Cerebellar cortex (tissue), 1 donor: ENCODE measurements at regions not wholly inside any gene's neighbourhood (a gene's known extent, or its start where the extent isn't known, plus 50 kb on each side); places are given as distances from the start of the nearest gene placed in this dataset.

ENCODE experiments used
- DNase-seq: peaks from one replicate; pipeline ENCODE4 v3.0.0-alpha.2; 2015; ENCODE audit warnings: low spot score

GRCh38 chr4:1476140-1476513 is 69.9 kb upstream of the NKX1-1 start:
- DNase-seq = no peak

GRCh38 chr4:1475277-1476139 is 69.3 kb upstream of the NKX1-1 start:
- no peak for DNase-seq

GRCh38 chr4:1474126-1475090 is 68.2 kb upstream of the NKX1-1 start:
- DNase-seq = no peak

GRCh38 chr4:1473718-1474117 is 67.5 kb upstream of the NKX1-1 start:
- DNase-seq = no peak

DNA sequence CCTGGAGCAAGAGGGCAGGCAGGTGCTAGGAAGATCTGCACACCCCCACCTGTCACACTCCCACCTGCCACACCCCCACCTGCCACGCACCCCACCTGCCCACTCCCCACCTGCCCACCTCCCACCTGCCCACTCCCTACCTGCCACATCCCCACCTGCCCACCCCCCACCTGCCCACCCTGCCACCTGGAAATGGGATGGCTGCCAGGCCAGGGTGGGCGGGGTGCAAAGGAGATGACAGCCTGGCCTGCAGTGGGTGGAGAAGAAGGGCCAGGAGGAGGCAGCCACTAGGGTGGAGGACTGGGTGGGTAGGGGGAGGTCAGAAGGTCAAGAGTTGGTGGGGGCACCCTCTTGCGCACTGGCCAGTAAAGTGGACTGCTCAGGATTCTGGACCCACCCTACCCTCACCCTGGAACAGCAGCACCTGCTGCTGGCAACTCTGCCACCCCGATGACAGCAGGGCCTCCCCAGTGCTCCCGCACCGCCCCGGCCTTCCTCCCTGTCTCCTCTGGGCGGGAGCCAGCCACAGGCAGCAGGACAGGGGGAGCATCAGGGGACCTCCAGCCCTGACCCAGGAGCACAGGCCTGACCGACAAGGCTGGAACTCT is 66.8 kb upstream of the NKX1-1 start:
- DNase-seq = no peak

GRCh38 chr4:1472148-1472797 is 66.0 kb upstream of the NKX1-1 start:
- DNase-seq = no peak

DNA sequence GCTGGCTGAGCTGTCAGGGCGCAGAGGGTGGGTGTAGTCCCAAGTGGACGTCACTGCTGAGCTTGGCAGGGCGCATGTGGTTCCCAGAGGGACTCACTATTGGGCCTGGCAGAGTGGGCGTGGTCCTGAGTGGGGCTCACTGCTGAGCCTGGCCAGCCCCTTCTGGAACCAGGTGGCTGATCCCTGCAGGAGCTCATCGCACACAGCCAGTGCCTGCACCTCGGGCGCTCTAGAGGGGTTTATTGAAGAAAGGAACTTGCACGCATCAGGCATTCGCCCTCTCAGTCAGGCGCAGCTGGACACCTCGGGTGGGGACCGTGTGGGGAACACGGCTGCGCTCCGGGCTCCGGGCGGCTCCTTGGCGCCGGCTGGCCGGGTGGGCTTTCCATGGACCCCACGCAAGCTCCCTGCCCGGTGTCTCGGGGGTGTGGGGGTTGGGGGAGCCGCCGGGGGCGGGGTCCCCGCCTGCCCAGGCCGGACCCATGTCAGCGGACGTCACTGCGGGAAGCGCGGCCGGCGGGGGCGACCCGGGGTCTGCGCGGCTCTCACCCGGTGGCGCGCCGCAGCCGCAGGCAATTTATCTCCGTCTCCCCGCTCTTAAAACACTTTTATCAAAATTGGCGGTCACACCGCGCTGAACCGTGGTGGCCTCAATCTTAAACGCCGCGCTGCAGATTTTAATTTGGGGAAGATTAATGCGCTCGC is 65.4 kb upstream of the NKX1-1 start:
- DNase-seq = no peak

- DNase-seq = no peak
Measured at GRCh38 chr4:1470816-1471442, 64.7 kb upstream of the NKX1-1 start.

DNA sequence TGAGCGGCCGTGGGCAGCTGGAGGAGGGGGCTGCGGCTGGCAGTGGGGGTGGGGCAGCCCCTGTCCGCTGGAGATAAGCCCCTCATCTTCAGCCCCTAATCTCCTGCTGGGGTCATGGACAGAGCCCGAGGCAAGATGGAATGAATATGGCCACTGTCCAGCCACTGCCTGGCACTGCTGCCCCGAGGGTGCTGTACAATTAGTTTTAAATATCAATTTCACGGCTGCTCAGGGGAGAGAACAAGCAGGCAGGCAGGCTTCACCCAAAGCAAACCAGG is 64.1 kb upstream of the NKX1-1 start:
- DNase-seq = no peak

GRCh38 chr4:1469607-1470392 is 63.6 kb upstream of the NKX1-1 start:
- DNase-seq = no peak

- DNase-seq = no peak
Measured at GRCh38 chr4:1469043-1469442, 62.8 kb upstream of the NKX1-1 start.

GRCh38 chr4:1467581-1468458 is 61.6 kb upstream of the NKX1-1 start:
- DNase-seq = no peak

GRCh38 chr4:1466863-1467165 is 60.6 kb upstream of the NKX1-1 start:
- no peak for DNase-seq

- no peak for DNase-seq
Measured at GRCh38 chr4:1466034-1466862, 60.0 kb upstream of the NKX1-1 start.

DNA sequence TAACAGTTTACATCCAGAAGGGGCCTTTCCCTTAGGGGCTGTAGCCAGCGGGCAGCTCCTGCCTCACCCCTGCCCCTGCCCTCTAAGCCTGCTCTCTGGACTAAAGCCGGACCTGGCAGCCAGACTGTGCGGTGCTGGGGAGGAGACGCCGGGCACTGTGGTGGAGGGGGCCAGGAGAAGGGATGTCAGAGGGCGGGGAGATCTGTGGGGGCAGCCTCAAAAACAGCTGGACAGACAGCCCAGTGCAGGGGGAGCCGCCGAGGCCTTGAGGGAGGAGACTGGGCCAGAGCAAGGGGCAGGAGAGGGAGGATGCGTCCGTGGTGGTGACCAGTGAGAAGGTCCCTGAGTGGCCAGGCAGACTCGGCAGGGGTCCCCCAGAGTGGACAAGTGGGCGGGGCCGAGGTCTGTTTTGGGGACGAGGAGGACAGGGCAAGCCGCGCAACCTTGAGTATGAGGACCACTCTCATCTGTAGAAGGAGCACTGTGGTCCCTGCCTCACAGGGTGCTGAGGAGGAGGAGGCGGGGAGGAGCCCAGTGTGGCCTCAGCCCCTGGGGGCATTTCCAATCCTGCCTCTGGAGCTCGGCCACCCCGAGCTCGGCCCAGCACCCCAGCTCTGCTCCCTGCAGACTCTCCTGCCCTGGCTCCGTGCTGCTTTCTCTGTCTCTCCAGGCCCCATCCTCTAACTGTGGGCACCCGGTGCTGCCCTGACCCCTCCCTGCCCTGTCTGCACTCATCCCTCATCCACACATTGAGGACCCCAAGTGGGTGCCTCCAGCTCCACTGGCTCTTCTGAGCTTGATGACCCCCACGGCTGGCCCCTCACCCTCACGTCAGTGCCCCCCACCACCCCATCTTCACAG is 59.2 kb upstream of the NKX1-1 start:
- DNase-seq = no peak

DNA sequence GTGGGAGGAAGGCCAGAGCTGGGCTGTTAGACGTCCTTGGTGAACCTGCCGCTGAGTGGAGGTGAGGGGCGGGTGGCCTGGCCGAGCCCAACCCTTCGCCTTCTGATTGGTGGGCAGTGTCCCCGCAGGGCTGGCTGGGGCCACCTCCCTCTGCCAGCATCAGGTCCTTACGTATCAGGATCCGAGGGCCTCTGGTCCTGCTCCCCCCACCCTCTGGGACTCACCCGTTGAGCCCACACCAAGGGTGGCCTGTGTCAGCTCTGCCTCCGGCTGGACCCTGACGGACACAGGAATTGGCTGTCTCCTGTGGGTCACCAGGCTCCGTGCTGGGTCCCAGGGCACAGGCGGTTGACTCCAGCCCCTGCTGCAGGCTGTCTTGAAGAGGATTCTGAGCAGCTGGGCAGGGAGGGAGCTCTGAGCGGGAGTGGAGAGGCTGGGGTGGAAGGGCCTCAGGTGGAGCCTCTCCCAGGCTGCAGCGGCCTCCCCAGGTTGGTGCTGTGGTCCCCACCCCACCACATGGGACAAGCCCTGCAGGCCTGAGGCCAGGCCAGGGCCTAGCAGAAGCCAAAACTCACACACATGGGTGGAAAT is 58.4 kb upstream of the NKX1-1 start:
- no peak for DNase-seq

- no peak for DNase-seq
Measured at GRCh38 chr4:1463927-1464540, 57.8 kb upstream of the NKX1-1 start.
